ENCODE measurements at regions not wholly inside any gene's neighbourhood (a gene's known extent, or its start where the extent isn't known, plus 50 kb on each side); places are given as distances from the start of the nearest gene placed in this dataset.

- TF ChIP-seq CTCF (IDR thresholded peaks at IDR 0.05; ENCODE audit: insufficient read depth, low read depth, low read length) (no peak), EZH2 (IDR thresholded peaks at IDR 0.05; ENCODE audit: insufficient read depth, low read length) (no peak)
Measured at GRCh38 chr11:127693686-127694085, 693.1 kb upstream of the KIRREL3 start.

All from astrocyte (in vitro differentiated cells and primary cell).